ENCODE measurements at regions not wholly inside any gene's neighbourhood (a gene's known extent, or its start where the extent isn't known, plus 50 kb on each side); places are given as distances from the start of the nearest gene placed in this dataset.

DNA sequence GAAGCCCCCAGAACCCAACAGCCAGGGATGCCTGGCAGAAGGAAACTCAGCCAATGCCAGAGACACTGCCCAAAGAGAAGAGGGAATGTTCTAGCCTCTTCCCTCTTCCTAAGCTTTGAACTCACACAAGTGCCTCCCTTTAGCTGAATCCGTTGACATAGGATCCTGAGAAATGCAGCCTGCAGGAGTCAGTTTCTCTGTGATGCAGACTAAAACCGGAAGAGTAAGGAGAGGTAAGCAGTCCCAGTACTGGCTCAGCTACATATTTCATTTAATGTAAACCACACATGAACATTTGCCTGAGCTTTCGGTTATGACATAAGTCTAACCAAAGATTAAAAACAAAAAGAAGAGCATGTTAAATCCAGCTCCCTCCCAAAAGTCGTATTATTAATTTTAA is 768.7 kb downstream of the TBL1XR1 start:
- 51 to 67% methylated on average over 4 of the region's 4 CpGs for WGBS, 2 donors
- TF ChIP-seq, protein P1, sequence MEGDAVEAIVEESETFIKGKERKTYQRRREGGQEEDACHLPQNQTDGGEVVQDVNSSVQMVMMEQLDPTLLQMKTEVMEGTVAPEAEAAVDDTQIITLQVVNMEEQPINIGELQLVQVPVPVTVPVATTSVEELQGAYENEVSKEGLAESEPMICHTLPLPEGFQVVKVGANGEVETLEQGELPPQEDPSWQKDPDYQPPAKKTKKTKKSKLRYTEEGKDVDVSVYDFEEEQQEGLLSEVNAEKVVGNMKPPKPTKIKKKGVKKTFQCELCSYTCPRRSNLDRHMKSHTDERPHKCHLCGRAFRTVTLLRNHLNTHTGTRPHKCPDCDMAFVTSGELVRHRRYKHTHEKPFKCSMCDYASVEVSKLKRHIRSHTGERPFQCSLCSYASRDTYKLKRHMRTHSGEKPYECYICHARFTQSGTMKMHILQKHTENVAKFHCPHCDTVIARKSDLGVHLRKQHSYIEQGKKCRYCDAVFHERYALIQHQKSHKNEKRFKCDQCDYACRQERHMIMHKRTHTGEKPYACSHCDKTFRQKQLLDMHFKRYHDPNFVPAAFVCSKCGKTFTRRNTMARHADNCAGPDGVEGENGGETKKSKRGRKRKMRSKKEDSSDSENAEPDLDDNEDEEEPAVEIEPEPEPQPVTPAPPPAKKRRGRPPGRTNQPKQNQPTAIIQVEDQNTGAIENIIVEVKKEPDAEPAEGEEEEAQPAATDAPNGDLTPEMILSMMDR (IDR thresholded peaks at IDR 0.05), result no peak
- no peak for TF ChIP-seq POLR2A (IDR thresholded peaks at IDR 0.05)
- intact Hi-C loops (cut with DNase I; ENCODE audit: low total_unique reads), result no loop called here
- DNase-seq (ENCODE audit: low spot score in 2 of 2), result no peak
- no peak overlapping the region for H3K4me3 ChIP-seq (ENCODE audit: low read depth, poor library complexity, severe bottlenecking)

DNA sequence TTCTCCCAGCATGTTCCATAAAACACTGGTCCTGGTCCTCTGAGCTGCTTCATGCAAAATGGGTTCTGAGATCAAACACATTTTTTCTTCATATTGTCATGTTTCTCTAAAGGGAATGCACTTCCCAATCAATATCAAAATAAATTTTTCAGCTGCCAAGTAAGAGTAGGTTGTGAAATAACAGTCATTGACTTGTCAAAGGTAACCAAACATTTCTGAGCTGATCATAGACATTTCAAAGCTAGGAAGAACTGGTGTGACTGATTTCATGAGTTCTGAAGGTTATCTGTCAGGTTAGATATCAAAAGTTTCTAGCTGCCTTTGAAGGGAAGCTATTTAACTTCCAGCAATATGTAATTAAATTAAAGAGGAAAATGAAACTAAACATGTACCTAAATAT is 770.9 kb downstream of the TBL1XR1 start:
- no peak overlapping the region for H3K4me3 ChIP-seq (ENCODE audit: low read depth, poor library complexity, severe bottlenecking)
- intact Hi-C loops (cut with DNase I; ENCODE audit: low total_unique reads), result no loop called here
- TF ChIP-seq, protein P1 (IDR thresholded peaks at IDR 0.05), result no peak
- DNase-seq (ENCODE audit: low spot score in 2 of 2), result no peak

DNA sequence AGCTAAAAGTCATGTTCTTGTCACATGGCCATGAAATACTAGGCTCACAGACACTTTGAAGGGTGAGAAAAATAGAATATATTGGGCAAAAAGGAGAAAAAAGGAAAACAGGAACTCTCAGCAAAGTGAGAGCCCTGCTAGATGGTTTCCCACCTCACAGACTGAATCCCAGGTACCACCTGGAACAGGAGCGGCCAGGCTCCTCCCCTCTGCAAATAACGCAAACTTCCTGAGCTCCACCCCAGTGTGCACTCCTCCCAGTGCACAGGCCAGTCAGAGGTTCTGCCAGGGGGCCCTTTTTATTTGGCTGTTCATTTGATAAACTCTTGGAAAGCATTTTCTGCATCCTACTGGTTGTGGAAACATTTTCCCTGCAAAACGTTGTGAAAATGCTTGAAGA is 780.4 kb downstream of the TBL1XR1 start:
- intact Hi-C loops (cut with DNase I; ENCODE audit: low total_unique reads), result no loop called here
- TF ChIP-seq POLR2A (IDR thresholded peaks at IDR 0.05), result no peak
- TF ChIP-seq, protein P1 (IDR thresholded peaks at IDR 0.05), result no peak
- no peak for DNase-seq (ENCODE audit: low spot score in 2 of 2)
- no peak overlapping the region for H3K4me3 ChIP-seq (ENCODE audit: low read depth, poor library complexity, severe bottlenecking)
- 65 to 84% methylated on average over 3 of the region's 3 CpGs for WGBS, 2 donors

DNA sequence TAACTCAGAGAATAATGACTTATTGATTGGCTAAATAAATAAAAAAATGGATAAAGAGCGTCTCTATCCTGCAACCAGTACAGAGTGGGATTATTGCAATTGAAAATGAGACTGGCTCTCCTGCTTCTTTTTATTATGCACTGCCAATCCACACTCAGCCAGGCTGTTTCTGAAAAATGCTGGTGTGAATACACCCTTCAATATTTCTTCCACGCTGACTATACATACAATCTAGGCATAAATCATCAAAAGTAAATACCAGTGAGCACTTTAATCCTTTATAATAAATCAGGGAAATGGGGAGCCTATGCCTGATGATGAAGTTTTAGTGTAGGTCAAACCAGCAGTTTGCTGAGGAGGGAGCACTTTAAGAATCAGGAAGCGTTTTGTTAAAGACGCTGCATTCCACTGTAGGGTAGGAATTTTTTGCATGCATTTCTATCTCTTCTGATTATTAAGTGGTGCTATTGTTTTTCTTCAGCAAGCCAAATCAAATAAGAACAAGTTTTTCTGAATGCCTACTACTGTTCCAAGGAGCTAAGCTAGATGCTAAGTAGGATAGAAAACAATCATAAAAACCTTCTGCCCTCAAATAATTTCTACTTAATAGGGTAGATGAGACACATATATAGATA is 781.5 kb downstream of the TBL1XR1 start:
- 55 to 72% methylated on average over 4 of the region's 4 CpGs for WGBS, 2 donors
- DNase-seq (ENCODE audit: low spot score in 2 of 2), result no peak
- intact Hi-C loops (cut with DNase I; ENCODE audit: low total_unique reads), result no loop called here
- TF ChIP-seq POLR2A (IDR thresholded peaks at IDR 0.05), result no peak
- TF ChIP-seq, protein P1 (IDR thresholded peaks at IDR 0.05), result no peak
- H3K4me3 ChIP-seq (ENCODE audit: low read depth, poor library complexity, severe bottlenecking), result no peak overlapping the region

DNA sequence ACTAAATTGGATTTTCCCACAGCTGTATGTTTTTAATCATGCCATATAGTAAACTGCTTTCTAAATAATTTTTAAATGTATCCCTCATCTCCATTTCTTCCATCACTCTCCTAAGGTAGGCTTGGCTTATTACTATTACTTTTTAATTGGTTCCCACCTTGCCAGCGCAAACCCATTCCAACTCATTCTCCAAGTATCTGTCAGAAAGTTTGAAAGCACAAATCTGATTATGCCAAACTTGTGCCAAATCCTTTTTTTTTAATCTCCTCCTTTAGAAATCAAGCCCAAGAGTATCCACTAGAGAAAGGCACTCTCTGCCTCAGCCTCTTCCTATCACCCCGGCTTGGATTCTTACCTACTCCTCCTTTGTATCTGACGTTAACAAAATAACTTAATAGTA is 784.5 kb downstream of the TBL1XR1 start:
- TF ChIP-seq, protein P1 (IDR thresholded peaks at IDR 0.05), result no peak
- no peak for TF ChIP-seq POLR2A (IDR thresholded peaks at IDR 0.05)
- 36 to 45% methylated on average over 3 of the region's 3 CpGs for WGBS, 2 donors
- DNase-seq (ENCODE audit: low spot score in 2 of 2), result no peak
- no peak overlapping the region for H3K4me3 ChIP-seq (ENCODE audit: low read depth, poor library complexity, severe bottlenecking)
- intact Hi-C loops (cut with DNase I; ENCODE audit: low total_unique reads), result no loop called here

DNA sequence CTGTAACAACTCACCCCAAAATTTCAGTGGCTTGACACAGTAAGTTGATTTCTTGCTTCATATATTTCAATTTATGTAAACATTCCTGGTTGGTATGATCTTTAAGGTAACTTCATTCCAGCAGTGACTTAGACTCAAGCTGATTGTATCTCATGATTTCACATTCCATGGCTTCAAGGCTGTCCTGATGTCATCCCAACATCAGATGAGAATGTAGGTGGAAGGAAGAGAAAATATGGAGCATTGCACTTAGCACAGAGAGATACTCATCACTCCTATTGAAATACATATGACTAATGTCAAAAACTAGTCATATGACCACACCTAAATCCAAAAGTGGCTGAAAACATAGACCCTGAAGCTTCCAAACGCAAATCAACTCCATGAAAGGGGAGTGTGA is 793.8 kb downstream of the TBL1XR1 start:
- 68 to 83% methylated on average over 1 of the region's 1 CpG for WGBS, 2 donors
- no peak for DNase-seq (ENCODE audit: low spot score in 2 of 2)
- intact Hi-C loops (cut with DNase I; ENCODE audit: low total_unique reads), result no loop called here
- TF ChIP-seq POLR2A (IDR thresholded peaks at IDR 0.05), result no peak
- TF ChIP-seq, protein P1 (IDR thresholded peaks at IDR 0.05), result no peak
- no peak overlapping the region for H3K4me3 ChIP-seq (ENCODE audit: low read depth, poor library complexity, severe bottlenecking)

Data from lower leg skin (tissue), 4 donors.